Brain microvascular endothelial cell (primary cell): ENCODE measurements at regions not wholly inside any gene's neighbourhood (a gene's known extent, or its start where the extent isn't known, plus 50 kb on each side); places are given as distances from the start of the nearest gene placed in this dataset.
A peak's percentile ranks its signal among the peaks of the same experiment; 100 is the strongest.

ENCODE experiments used
- DNase-seq: peaks from one replicate; pipeline ENCODE4 v3.0.0-alpha.2; 2020
- H3K27ac ChIP-seq: fragments of 250-450 bp; sonication (Bioruptor Pico); 2 replicates; pipeline ENCODE4 v1.5.1; 2020; ENCODE audit warnings: mild to moderate bottlenecking, moderate library complexity
- H3K27me3 ChIP-seq: fragments of 250-450 bp; sonication (Bioruptor Pico); replicated peaks from 2 replicates; pipeline ENCODE4 v1.5.1; 2020; ENCODE audit warnings: mild to moderate bottlenecking
- H3K36me3 ChIP-seq: fragments of 250-450 bp; sonication (Bioruptor Pico); replicated peaks from 2 replicates; pipeline ENCODE4 v1.5.1; 2020; ENCODE audit warnings: mild to moderate bottlenecking
- H3K4me3 ChIP-seq: 2 replicates; pipeline ENCODE4 v1.5.1; 2011; ENCODE audit warnings: low read depth, mild to moderate bottlenecking, control low read depth, low read length, moderate library complexity
- CTCF ChIP-seq: IDR thresholded peaks from 2 replicates; pipeline ENCODE4 v1.5.1; 2011; ENCODE audit warnings: low read depth, mild to moderate bottlenecking, moderate library complexity, low read length, control low read depth, inconsistent platforms; ENCODE audit errors: missing control alignments
- in situ Hi-C: cut with HindIII; loops from 2 replicates; pipeline ENCODE4 v1.10.0; 2017; ENCODE audit warnings: low sequenced_read_pairs, low pct_ligation_motif_present

GRCh38 chr11:37689951-37690350 is 1091.9 kb upstream of the RAG2 start:
- DNase-seq: no peak
- Histone ChIP-seq H3K27me3 (no peaks in the 10 kb centered on the region), H3K36me3 (no peaks in the 10 kb centered on the region), H3K27ac (no peak overlapping the region), H3K4me3 (no peak overlapping the region)
- TF ChIP-seq CTCF: no peak
- in situ Hi-C loops: no loop called here

GRCh38 chr11:37688456-37688855 is 1090.4 kb upstream of the RAG2 start:
- Histone ChIP-seq H3K36me3 (no peaks in the 10 kb centered on the region), H3K4me3 (no peak overlapping the region), H3K27ac (no peak overlapping the region), H3K27me3 (no peaks in the 10 kb centered on the region)
- no peak for DNase-seq
- no peak for TF ChIP-seq CTCF
- in situ Hi-C loops: no loop called here

- Histone ChIP-seq H3K4me3 (no peak overlapping the region), H3K36me3 (no peaks in the 10 kb centered on the region), H3K27me3 (no peaks in the 10 kb centered on the region), H3K27ac (no peak overlapping the region)
- TF ChIP-seq CTCF: no peak
- DNase-seq: no peak
- in situ Hi-C loops: no loop called here
These were observed 1089.1 kb upstream of the RAG2 start for GRCh38 chr11:37687130-37687529.

- H3K4me3 ChIP-seq: no peak overlapping the region
- H3K27me3 ChIP-seq: no peaks in the 10 kb centered on the region
- TF ChIP-seq CTCF: no peak
- DNase-seq: peak; percentile 5
- no peaks in the 10 kb centered on the region for H3K36me3 ChIP-seq
- in situ Hi-C loops: no loop called here
- H3K27ac ChIP-seq: no peak overlapping the region
These were observed 1073.3 kb upstream of the RAG2 start for GRCh38 chr11:37671321-37671720.

- in situ Hi-C loops: no loop called here
- no peak overlapping the region for H3K27ac ChIP-seq
- H3K4me3 ChIP-seq: no peak overlapping the region
- TF ChIP-seq CTCF: no peak
- no peak for DNase-seq
- no peaks in the 10 kb centered on the region for H3K27me3 ChIP-seq
- no peaks in the 10 kb centered on the region for H3K36me3 ChIP-seq
These were observed 1068.9 kb upstream of the RAG2 start for GRCh38 chr11:37666960-37667359.

- Histone ChIP-seq H3K4me3 (no peak overlapping the region), H3K27me3 (no peaks in the 10 kb centered on the region), H3K27ac (no peak overlapping the region), H3K36me3 (no peaks in the 10 kb centered on the region)
- no peak for DNase-seq
- in situ Hi-C loops: no loop called here
- peak; percentile 54 for TF ChIP-seq CTCF
These were observed 1059.6 kb upstream of the RAG2 start for GRCh38 chr11:37657645-37658044.
